ENCODE measurements at regions not wholly inside any gene's neighbourhood (a gene's known extent, or its start where the extent isn't known, plus 50 kb on each side); places are given as distances from the start of the nearest gene placed in this dataset.

DNA sequence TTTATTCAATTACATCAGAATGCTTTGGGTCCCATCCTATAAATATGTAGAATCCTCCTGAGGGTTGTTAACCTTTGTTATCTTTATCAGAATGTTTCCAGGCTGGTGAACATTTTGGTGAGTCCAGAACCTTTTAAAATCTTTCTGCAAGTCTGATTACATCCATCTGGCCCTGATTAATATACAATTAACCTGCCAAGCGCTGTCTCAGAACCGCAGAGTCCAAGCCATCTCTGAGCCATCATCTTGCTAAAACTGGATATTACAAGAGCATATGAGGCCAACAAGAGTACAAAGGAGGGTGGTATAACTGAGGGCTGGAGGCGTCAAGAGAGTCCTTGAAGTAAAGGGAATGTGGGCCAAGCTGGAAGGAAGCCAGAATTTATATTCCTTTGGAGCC, 88.6 kb upstream of the ZC3H11B start (continued):
- no peak for TF ChIP-seq ZBTB17 (tag by site-specific recombination; IDR thresholded peaks at IDR 0.05)
- TF ChIP-seq ZNF624 (tag by site-specific recombination; IDR thresholded peaks at IDR 0.05): no peak
- TF ChIP-seq, protein P1, sequence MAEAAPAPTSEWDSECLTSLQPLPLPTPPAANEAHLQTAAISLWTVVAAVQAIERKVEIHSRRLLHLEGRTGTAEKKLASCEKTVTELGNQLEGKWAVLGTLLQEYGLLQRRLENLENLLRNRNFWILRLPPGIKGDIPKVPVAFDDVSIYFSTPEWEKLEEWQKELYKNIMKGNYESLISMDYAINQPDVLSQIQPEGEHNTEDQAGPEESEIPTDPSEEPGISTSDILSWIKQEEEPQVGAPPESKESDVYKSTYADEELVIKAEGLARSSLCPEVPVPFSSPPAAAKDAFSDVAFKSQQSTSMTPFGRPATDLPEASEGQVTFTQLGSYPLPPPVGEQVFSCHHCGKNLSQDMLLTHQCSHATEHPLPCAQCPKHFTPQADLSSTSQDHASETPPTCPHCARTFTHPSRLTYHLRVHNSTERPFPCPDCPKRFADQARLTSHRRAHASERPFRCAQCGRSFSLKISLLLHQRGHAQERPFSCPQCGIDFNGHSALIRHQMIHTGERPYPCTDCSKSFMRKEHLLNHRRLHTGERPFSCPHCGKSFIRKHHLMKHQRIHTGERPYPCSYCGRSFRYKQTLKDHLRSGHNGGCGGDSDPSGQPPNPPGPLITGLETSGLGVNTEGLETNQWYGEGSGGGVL (tag by site-specific recombination; IDR thresholded peaks at IDR 0.05): no peak
- no peak for TF ChIP-seq ZFP41 (tag by site-specific recombination; IDR thresholded peaks at IDR 0.05; ENCODE audit: borderline replicate concordance)

DNA sequence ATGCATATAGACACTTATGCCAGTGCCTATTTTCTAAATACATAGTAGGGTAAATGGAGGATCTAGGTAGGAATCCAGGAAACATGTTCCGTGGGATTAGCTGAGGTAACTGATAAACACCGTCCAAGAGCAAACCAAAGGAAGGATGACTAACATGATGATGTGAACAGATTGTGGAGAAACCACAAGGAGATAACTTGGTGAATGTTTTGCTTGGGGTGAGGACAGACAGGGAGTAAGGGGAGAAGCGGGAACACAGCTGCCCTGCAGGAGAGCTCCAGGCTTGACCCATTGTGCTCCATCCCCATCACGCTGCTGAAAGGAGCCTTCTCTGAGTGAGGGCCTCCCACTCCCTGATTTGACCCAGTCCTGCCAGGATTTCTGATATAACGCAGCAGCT, 87.0 kb upstream of the ZC3H11B start:
- H3K9me3 ChIP-seq (ENCODE audit: control insufficient read depth, insufficient read depth, low read depth, low read length): no peaks in the 10 kb centered on the region
- ChIA-PET CTCF (interaction anchor here (0.6 kb wide), 1 partner anchor 12 kb away, joined by 3 read pairs; no protein-coding TSS in a partner anchor), POLR2A (no interaction called here)
- no peaks in the 10 kb centered on the region for H3K4me1 ChIP-seq (ENCODE audit: control insufficient read depth, insufficient read depth, low read length)
- no peak overlapping the region for H3K4me3 ChIP-seq (ENCODE audit: low read depth, low read length)
- no peaks in the 10 kb centered on the region for H3K36me3 ChIP-seq (ENCODE audit: control insufficient read depth in 2 of 2, insufficient read depth in 1 of 2, low read length in 2 of 2)
- H3K27ac ChIP-seq (ENCODE audit: extremely low read depth, low read depth, low read length): no peak overlapping the region
- TF ChIP-seq ZBTB7A (tag by site-specific recombination; IDR thresholded peaks at IDR 0.05; ENCODE audit: low read depth): no peak
- no peak for TF ChIP-seq ZNF521 (tag by site-specific recombination; IDR thresholded peaks at IDR 0.05)
- TF ChIP-seq, protein P2, sequence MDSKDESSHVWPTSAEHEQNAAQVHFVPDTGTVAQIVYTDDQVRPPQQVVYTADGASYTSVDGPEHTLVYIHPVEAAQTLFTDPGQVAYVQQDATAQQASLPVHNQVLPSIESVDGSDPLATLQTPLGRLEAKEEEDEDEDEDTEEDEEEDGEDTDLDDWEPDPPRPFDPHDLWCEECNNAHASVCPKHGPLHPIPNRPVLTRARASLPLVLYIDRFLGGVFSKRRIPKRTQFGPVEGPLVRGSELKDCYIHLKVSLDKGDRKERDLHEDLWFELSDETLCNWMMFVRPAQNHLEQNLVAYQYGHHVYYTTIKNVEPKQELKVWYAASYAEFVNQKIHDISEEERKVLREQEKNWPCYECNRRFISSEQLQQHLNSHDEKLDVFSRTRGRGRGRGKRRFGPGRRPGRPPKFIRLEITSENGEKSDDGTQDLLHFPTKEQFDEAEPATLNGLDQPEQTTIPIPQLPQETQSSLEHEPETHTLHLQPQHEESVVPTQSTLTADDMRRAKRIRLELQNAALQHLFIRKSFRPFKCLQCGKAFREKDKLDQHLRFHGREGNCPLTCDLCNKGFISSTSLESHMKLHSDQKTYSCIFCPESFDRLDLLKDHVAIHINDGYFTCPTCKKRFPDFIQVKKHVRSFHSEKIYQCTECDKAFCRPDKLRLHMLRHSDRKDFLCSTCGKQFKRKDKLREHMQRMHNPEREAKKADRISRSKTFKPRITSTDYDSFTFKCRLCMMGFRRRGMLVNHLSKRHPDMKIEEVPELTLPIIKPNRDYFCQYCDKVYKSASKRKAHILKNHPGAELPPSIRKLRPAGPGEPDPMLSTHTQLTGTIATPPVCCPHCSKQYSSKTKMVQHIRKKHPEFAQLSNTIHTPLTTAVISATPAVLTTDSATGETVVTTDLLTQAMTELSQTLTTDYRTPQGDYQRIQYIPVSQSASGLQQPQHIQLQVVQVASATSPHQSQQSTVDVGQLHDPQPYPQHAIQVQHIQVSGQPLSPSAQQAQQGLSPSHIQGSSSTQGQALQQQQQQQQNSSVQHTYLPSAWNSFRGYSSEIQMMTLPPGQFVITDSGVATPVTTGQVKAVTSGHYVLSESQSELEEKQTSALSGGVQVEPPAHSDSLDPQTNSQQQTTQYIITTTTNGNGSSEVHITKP (tag by site-specific recombination; IDR thresholded peaks at IDR 0.05): 0 out of 2 replicates have a peak, but pooled peaks have one; percentile 13
- TF ChIP-seq, protein P1 (tag by site-specific recombination; IDR thresholded peaks at IDR 0.05): peak; percentile 18; the same call in 1 of the 2 replicates
- no peak for TF ChIP-seq ZSCAN16 (tag by site-specific recombination; IDR thresholded peaks at IDR 0.05)

DNA sequence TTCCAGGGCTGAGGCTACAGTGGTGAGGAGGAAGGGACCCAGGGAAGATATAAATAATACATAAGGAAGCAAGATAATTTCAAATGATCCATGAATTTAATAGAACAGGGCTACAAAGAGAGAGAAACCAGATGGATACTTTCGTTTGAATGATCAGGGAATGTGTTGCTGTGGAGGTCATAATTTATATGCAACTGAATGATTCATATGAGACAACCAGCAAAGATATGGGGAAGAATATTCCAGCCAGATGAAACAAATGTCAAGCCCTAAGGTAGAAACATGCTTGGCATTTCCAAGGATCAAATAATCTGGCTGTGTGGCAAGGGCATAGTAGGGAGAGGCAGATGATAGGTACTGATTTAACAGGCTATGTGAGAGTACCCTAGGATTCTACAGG, 84.8 kb upstream of the ZC3H11B start:
- Histone ChIP-seq H3K4me1 (ENCODE audit: control insufficient read depth, insufficient read depth, low read length) (no peaks in the 10 kb centered on the region), H3K27ac (ENCODE audit: extremely low read depth, low read depth, low read length) (no peak overlapping the region), H3K9me3 (ENCODE audit: control insufficient read depth, insufficient read depth, low read depth, low read length) (no peaks in the 10 kb centered on the region), H3K36me3 (ENCODE audit: control insufficient read depth in 2 of 2, insufficient read depth in 1 of 2, low read length in 2 of 2) (no peaks in the 10 kb centered on the region), H3K4me3 (ENCODE audit: low read depth, low read length) (no peak overlapping the region)
- ChIA-PET POLR2A (no interaction called here), CTCF (interaction anchor here (0.6 kb wide), 1 partner anchor 11 kb away, joined by 4 read pairs; no protein-coding TSS in a partner anchor)
- no peak for TF ChIP-seq WT1 (tag by site-specific recombination; IDR thresholded peaks at IDR 0.05)
- no peak for TF ChIP-seq SP7 (tag by site-specific recombination; IDR thresholded peaks at IDR 0.05)
- no peak for TF ChIP-seq ZNF266 (tag by site-specific recombination; IDR thresholded peaks at IDR 0.05; ENCODE audit: low read depth)
- TF ChIP-seq, protein P3, sequence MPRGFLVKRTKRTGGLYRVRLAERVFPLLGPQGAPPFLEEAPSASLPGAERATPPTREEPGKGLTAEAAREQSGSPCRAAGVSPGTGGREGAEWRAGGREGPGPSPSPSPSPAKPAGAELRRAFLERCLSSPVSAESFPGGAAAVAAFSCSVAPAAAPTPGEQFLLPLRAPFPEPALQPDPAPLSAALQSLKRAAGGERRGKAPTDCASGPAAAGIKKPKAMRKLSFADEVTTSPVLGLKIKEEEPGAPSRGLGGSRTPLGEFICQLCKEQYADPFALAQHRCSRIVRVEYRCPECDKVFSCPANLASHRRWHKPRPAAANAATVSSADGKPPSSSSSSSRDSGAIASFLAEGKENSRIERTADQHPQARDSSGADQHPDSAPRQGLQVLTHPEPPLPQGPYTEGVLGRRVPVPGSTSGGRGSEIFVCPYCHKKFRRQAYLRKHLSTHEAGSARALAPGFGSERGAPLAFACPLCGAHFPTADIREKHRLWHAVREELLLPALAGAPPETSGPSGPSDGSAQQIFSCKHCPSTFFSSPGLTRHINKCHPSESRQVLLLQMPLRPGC (tag by site-specific recombination; IDR thresholded peaks at IDR 0.05): no peak
- TF ChIP-seq ZIC2 (tag by site-specific recombination; IDR thresholded peaks at IDR 0.05): no peak
- TF ChIP-seq, protein P4, sequence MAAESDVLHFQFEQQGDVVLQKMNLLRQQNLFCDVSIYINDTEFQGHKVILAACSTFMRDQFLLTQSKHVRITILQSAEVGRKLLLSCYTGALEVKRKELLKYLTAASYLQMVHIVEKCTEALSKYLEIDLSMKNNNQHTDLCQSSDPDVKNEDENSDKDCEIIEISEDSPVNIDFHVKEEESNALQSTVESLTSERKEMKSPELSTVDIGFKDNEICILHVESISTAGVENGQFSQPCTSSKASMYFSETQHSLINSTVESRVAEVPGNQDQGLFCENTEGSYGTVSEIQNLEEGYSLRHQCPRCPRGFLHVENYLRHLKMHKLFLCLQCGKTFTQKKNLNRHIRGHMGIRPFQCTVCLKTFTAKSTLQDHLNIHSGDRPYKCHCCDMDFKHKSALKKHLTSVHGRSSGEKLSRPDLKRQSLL (tag by site-specific recombination; IDR thresholded peaks at IDR 0.05): no peak
- TF ChIP-seq, protein P5, sequence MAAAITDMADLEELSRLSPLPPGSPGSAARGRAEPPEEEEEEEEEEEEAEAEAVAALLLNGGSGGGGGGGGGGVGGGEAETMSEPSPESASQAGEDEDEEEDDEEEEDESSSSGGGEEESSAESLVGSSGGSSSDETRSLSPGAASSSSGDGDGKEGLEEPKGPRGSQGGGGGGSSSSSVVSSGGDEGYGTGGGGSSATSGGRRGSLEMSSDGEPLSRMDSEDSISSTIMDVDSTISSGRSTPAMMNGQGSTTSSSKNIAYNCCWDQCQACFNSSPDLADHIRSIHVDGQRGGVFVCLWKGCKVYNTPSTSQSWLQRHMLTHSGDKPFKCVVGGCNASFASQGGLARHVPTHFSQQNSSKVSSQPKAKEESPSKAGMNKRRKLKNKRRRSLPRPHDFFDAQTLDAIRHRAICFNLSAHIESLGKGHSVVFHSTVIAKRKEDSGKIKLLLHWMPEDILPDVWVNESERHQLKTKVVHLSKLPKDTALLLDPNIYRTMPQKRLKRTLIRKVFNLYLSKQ (tag by site-specific recombination; IDR thresholded peaks at IDR 0.05; ENCODE audit: borderline replicate concordance): no peak
- no peak for TF ChIP-seq ZFP41 (tag by site-specific recombination; IDR thresholded peaks at IDR 0.05; ENCODE audit: borderline replicate concordance)
- TF ChIP-seq ZNF596 (tag by site-specific recombination; IDR thresholded peaks at IDR 0.05): no peak
- TF ChIP-seq ZNF416 (tag by site-specific recombination; IDR thresholded peaks at IDR 0.05): no peak
- TF ChIP-seq ZNF2 (tag by site-specific recombination; IDR thresholded peaks at IDR 0.05): no peak
- no peak for TF ChIP-seq ZNF658 (tag by site-specific recombination; IDR thresholded peaks at IDR 0.05)
- no peak for TF ChIP-seq ZNF626 (tag by site-specific recombination; IDR thresholded peaks at IDR 0.05)
- no peak for TF ChIP-seq ZBTB17 (tag by site-specific recombination; IDR thresholded peaks at IDR 0.05)
- TF ChIP-seq ZNF366 (tag by site-specific recombination; conservative IDR thresholded peaks at IDR 0.05): no peak
